ENCODE measurements at regions not wholly inside any gene's neighbourhood (a gene's known extent, or its start where the extent isn't known, plus 50 kb on each side); places are given as distances from the start of the nearest gene placed in this dataset.

DNA sequence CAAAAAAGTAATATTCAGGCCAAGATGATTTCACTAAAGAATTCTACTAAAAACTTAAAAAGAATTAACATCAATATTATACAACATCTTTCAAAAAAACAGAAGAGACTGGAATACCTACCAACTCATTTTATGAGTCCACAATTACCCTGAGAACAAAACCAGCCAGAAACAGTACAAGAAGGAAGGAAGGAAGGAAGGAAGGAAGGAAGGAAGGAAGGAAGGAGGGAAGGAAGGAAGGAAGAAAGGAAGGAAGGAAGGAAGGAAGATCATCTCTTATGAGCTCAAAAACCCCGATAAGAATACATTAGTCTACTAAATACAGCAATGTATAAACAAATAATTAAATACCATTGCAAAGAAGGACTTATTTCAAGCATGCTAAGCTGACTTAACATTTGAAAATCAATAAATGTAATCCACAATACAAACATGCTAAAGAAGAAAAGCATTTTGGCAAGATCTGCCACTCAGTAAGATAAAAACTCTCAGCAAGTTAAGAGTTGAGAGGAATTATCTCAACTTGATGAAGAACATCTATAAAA lies 149.9 kb upstream of the RGS18 start:
- TF ChIP-seq, protein P1, sequence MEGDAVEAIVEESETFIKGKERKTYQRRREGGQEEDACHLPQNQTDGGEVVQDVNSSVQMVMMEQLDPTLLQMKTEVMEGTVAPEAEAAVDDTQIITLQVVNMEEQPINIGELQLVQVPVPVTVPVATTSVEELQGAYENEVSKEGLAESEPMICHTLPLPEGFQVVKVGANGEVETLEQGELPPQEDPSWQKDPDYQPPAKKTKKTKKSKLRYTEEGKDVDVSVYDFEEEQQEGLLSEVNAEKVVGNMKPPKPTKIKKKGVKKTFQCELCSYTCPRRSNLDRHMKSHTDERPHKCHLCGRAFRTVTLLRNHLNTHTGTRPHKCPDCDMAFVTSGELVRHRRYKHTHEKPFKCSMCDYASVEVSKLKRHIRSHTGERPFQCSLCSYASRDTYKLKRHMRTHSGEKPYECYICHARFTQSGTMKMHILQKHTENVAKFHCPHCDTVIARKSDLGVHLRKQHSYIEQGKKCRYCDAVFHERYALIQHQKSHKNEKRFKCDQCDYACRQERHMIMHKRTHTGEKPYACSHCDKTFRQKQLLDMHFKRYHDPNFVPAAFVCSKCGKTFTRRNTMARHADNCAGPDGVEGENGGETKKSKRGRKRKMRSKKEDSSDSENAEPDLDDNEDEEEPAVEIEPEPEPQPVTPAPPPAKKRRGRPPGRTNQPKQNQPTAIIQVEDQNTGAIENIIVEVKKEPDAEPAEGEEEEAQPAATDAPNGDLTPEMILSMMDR (IDR thresholded peaks at IDR 0.05) = no peak
- no peak for TF ChIP-seq POLR2A (IDR thresholded peaks at IDR 0.05)
